Neural cell (in vitro differentiated cells): ENCODE measurements at regions not wholly inside any gene's neighbourhood (a gene's known extent, or its start where the extent isn't known, plus 50 kb on each side); places are given as distances from the start of the nearest gene placed in this dataset.

ENCODE experiments used
- H2AFZ ChIP-seq: fragments of 200-600, 300-800 bp; sonication (generic), shearing (Covaris generic); 2 replicates; pipeline ENCODE4 v1.6.0; 2014; ENCODE audit warnings: low read depth, mild to moderate bottlenecking, antibody characterized with exemption, low read length, moderate library complexity
- H3F3A ChIP-seq: fragments of 200-600 bp; shearing (Covaris generic); 2 replicates; pipeline ENCODE4 v1.6.1; 2016; ENCODE audit warnings: mild to moderate bottlenecking, moderate library complexity, mixed read lengths, antibody characterized with exemption, low read length; ENCODE audit not compliant: insufficient read depth, poor library complexity, severe bottlenecking
- H3K27ac ChIP-seq: fragments of 200-600, 300-800 bp; sonication (generic), shearing (Covaris generic); 2 replicates; pipeline ENCODE4 v1.5.1; 2014; ENCODE audit warnings: mild to moderate bottlenecking, low read length, moderate library complexity
- H3K27me3 ChIP-seq: fragments of 300-800, 200-600 bp; sonication (generic), shearing (Covaris generic); 2 replicates; pipeline ENCODE4 v1.6.0; 2014; ENCODE audit warnings: mild to moderate bottlenecking, low read depth, low read length, moderate library complexity; ENCODE audit not compliant: insufficient read depth
- H3K36me3 ChIP-seq: fragments of 300-800, 200-600 bp; sonication (generic), shearing (Covaris generic); 2 replicates; pipeline ENCODE4 v1.5.1; 2014; ENCODE audit warnings: mild to moderate bottlenecking, antibody characterized with exemption, low read length, moderate library complexity; ENCODE audit not compliant: insufficient read depth
- H3K4me2 ChIP-seq: fragments of 300-800, 200-600 bp; sonication (generic), shearing (Covaris generic); 2 replicates; pipeline ENCODE4 v1.6.0; 2014; ENCODE audit warnings: mild to moderate bottlenecking, low read length
- H3K4me3 ChIP-seq: fragments of 300-800, 200-600 bp; sonication (generic), shearing (Covaris generic); 2 replicates; pipeline ENCODE4 v1.5.1; 2014; ENCODE audit warnings: mild to moderate bottlenecking, low read length, moderate library complexity
- H3K79me2 ChIP-seq: fragments of 200-600 bp; shearing (Covaris generic); replicated peaks from 2 replicates; pipeline ENCODE4 v1.6.0; 2014; ENCODE audit warnings: mild to moderate bottlenecking, low read length, moderate library complexity; ENCODE audit not compliant: insufficient read depth
- H3K9ac ChIP-seq: fragments of 300-800, 200-600 bp; sonication (generic), shearing (Covaris generic); 2 replicates; pipeline ENCODE4 v1.6.1; 2016; ENCODE audit warnings: mild to moderate bottlenecking, low read length, mixed read lengths
- H3K9me2 ChIP-seq: fragments of 200-600 bp; shearing (Covaris generic); 2 replicates; pipeline ENCODE4 v1.6.1; 2016; ENCODE audit warnings: mild to moderate bottlenecking, low read length, mixed read lengths; ENCODE audit not compliant: insufficient read depth
- H3K9me3 ChIP-seq: fragments of 200-600, 300-800 bp; sonication (generic), shearing (Covaris generic); 2 replicates; pipeline ENCODE4 v1.6.1; 2016; ENCODE audit warnings: mild to moderate bottlenecking, mixed run types, low read length, moderate library complexity, mixed read lengths
- H4K20me1 ChIP-seq: fragments of 200-600 bp; shearing (Covaris generic); 2 replicates; pipeline ENCODE4 v1.6.1; 2016; ENCODE audit warnings: mild to moderate bottlenecking, mixed run types; ENCODE audit not compliant: insufficient read depth
- CTCF ChIP-seq: fragments of 450-650 bp; IDR thresholded peaks from 2 replicates; pipeline ENCODE4 v1.5.1; 2014; ENCODE audit warnings: antibody characterized with exemption, mild to moderate bottlenecking, moderate library complexity; ENCODE audit not compliant: poor library complexity, severe bottlenecking
- EP300 ChIP-seq: fragments of 450-650 bp; conservative IDR thresholded peaks from 2 replicates; pipeline ENCODE4 v1.6.1; 2014; ENCODE audit warnings: antibody characterized with exemption, mild to moderate bottlenecking, moderate library complexity; ENCODE audit not compliant: poor library complexity, severe bottlenecking
- EZH2 ChIP-seq: fragments of 200-600, 300-800 bp; shearing (Covaris generic), sonication (generic); IDR thresholded peaks from 2 replicates; pipeline ENCODE4 v1.6.1; 2014; ENCODE audit warnings: antibody characterized with exemption, low read length, borderline replicate concordance, mild to moderate bottlenecking; ENCODE audit not compliant: insufficient read depth, poor library complexity, severe bottlenecking
- MXI1 ChIP-seq: fragments of 450-650 bp; conservative IDR thresholded peaks from 2 replicates; pipeline ENCODE4 v1.6.1; 2014; ENCODE audit warnings: antibody characterized with exemption, mild to moderate bottlenecking; ENCODE audit not compliant: poor library complexity, severe bottlenecking
- POLR2AphosphoS5 ChIP-seq: IDR thresholded peaks from 2 replicates; pipeline ENCODE4 v1.6.1; 2012
- RAD21 ChIP-seq: fragments of 450-650 bp; conservative IDR thresholded peaks from 2 replicates; pipeline ENCODE4 v1.6.1; 2014; ENCODE audit warnings: antibody characterized with exemption, mild to moderate bottlenecking, moderate library complexity
- REST ChIP-seq: IDR thresholded peaks from 2 replicates; pipeline ENCODE4 v1.6.1; 2012; ENCODE audit warnings: borderline replicate concordance
- SMC3 ChIP-seq: fragments of 450-650 bp; conservative IDR thresholded peaks from 2 replicates; pipeline ENCODE4 v1.6.1; 2014; ENCODE audit warnings: antibody characterized with exemption, mild to moderate bottlenecking, moderate library complexity; ENCODE audit not compliant: poor library complexity
- TAF1 ChIP-seq: IDR thresholded peaks from 2 replicates; pipeline ENCODE4 v1.6.1; 2012; ENCODE audit warnings: low read depth

GRCh38 chr2:122094557-122094956 lies 339.1 kb downstream of the TSN start:
- H3K9me3 ChIP-seq: no peaks in the 10 kb centered on the region
- no peak overlapping the region for H3K27ac ChIP-seq
- no peak overlapping the region for H3K4me2 ChIP-seq
- no peak overlapping the region for H3K9ac ChIP-seq
- H3K9me2 ChIP-seq: no peaks in the 10 kb centered on the region
- no peak overlapping the region for H3K4me3 ChIP-seq
- no peaks in the 10 kb centered on the region for H3K27me3 ChIP-seq
- no peak overlapping the region for H2AFZ ChIP-seq
- H3K36me3 ChIP-seq: no peaks in the 10 kb centered on the region
- H3F3A ChIP-seq: no peaks in the 10 kb centered on the region
- H3K79me2 ChIP-seq: no peaks in the 10 kb centered on the region
- TF ChIP-seq TAF1 (no peak), SMC3 (no peak), MXI1 (no peak), POLR2AphosphoS5 (no peak), EP300 (no peak)
- H4K20me1 ChIP-seq: no peaks in the 10 kb centered on the region

GRCh38 chr2:122096761-122097160 lies 341.3 kb downstream of the TSN start:
- no peak for TF ChIP-seq RAD21
- TF ChIP-seq POLR2AphosphoS5: no peak
- no peak for TF ChIP-seq TAF1
- no peak for TF ChIP-seq REST
- TF ChIP-seq MXI1: no peak
- TF ChIP-seq SMC3: no peak
- TF ChIP-seq EP300: no peak
- no peak for TF ChIP-seq EZH2
- no peak for TF ChIP-seq CTCF
- no peak overlapping the region for H3K4me3 ChIP-seq
- no peak overlapping the region for H3K4me2 ChIP-seq

GRCh38 chr2:122098306-122098705 lies 342.9 kb downstream of the TSN start:
- Histone ChIP-seq H3K79me2 (no peaks in the 10 kb centered on the region), H3K9ac (no peak overlapping the region), H3K36me3 (no peaks in the 10 kb centered on the region), H4K20me1 (no peaks in the 10 kb centered on the region), H3K9me3 (no peaks in the 10 kb centered on the region), H3K4me2 (no peak overlapping the region), H3K4me3 (no peak overlapping the region), H3K27me3 (no peaks in the 10 kb centered on the region), H3K27ac (no peak overlapping the region), H2AFZ (no peak overlapping the region), H3K9me2 (no peaks in the 10 kb centered on the region), H3F3A (no peaks in the 10 kb centered on the region)
- TF ChIP-seq EZH2: no peak
- no peak for TF ChIP-seq REST
- no peak for TF ChIP-seq MXI1
- TF ChIP-seq TAF1: no peak
- no peak for TF ChIP-seq POLR2AphosphoS5
- no peak for TF ChIP-seq EP300
- no peak for TF ChIP-seq RAD21
- no peak for TF ChIP-seq CTCF
- no peak for TF ChIP-seq SMC3

More at GRCh38 chr2:122096761-122097160, 341.3 kb downstream of the TSN start:
- no peak overlapping the region for H2AFZ ChIP-seq
- H3K9me2 ChIP-seq: no peaks in the 10 kb centered on the region
- no peaks in the 10 kb centered on the region for H4K20me1 ChIP-seq
- no peaks in the 10 kb centered on the region for H3K9me3 ChIP-seq
- H3K79me2 ChIP-seq: no peaks in the 10 kb centered on the region
- peak overlapping the region; percentile 38 for H3K27ac ChIP-seq
- H3K9ac ChIP-seq: no peak overlapping the region
- H3K36me3 ChIP-seq: no peaks in the 10 kb centered on the region
- H3F3A ChIP-seq: no peaks in the 10 kb centered on the region
- no peaks in the 10 kb centered on the region for H3K27me3 ChIP-seq
